ENCODE measurements at regions not wholly inside any gene's neighbourhood (a gene's known extent, or its start where the extent isn't known, plus 50 kb on each side); places are given as distances from the start of the nearest gene placed in this dataset.

DNA sequence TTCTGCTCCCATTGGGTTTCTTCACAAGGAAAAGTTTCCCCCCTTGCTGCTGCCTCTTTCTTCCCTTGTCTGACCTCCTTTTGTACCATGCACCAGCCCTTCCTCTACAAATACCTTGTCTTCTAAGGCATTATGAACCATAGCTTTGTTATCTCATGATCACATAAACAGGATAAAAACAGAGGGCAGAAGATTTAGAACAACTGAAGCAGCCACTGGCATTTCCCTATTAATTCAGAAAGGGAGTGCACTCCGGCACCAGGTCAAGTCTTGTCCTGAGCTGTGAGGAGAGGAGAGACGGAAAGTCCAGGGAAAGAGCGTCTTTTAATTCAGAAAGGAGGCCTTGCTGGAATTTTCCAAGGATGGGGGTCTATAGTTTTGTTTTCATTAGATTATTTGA is 281.7 kb downstream of the RCHY1 start:
- no peak for TF ChIP-seq POLR2A (IDR thresholded peaks at IDR 0.05)
- TF ChIP-seq, protein P1, sequence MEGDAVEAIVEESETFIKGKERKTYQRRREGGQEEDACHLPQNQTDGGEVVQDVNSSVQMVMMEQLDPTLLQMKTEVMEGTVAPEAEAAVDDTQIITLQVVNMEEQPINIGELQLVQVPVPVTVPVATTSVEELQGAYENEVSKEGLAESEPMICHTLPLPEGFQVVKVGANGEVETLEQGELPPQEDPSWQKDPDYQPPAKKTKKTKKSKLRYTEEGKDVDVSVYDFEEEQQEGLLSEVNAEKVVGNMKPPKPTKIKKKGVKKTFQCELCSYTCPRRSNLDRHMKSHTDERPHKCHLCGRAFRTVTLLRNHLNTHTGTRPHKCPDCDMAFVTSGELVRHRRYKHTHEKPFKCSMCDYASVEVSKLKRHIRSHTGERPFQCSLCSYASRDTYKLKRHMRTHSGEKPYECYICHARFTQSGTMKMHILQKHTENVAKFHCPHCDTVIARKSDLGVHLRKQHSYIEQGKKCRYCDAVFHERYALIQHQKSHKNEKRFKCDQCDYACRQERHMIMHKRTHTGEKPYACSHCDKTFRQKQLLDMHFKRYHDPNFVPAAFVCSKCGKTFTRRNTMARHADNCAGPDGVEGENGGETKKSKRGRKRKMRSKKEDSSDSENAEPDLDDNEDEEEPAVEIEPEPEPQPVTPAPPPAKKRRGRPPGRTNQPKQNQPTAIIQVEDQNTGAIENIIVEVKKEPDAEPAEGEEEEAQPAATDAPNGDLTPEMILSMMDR (IDR thresholded peaks at IDR 0.05): no peak

Measured in right lobe of liver (tissue), 4 donors.